Liver (tissue), 3 donors: ENCODE measurements at regions not wholly inside any gene's neighbourhood (a gene's known extent, or its start where the extent isn't known, plus 50 kb on each side); places are given as distances from the start of the nearest gene placed in this dataset.

Experiments used
- GABPA ChIP-seq, 2 donors: IDR thresholded peaks in 1 of 2; conservative IDR thresholded peaks in 1 of 2; 2 replicates each; pipeline ENCODE4 v1.6.1; 2016; ENCODE audit warnings: antibody characterized with exemption in 2 of 2, mild to moderate bottlenecking in 1 of 2, moderate library complexity in 1 of 2
- HNF4A ChIP-seq, 2 donors: conservative IDR thresholded peaks; 2 replicates each; pipeline ENCODE4 v1.6.1; 2016; ENCODE audit warnings: antibody characterized with exemption in 2 of 2, mild to moderate bottlenecking in 2 of 2
- HNF4G ChIP-seq: IDR thresholded peaks from 2 replicates; pipeline ENCODE4 v1.6.1; 2016; ENCODE audit warnings: antibody characterized with exemption
- JUND ChIP-seq, 2 donors: IDR thresholded peaks; 2 replicates each; pipeline ENCODE4 v1.6.1; 2016; ENCODE audit warnings: antibody characterized with exemption in 2 of 2
- RAD21 ChIP-seq, 2 donors: IDR thresholded peaks; 2 replicates each; pipeline ENCODE4 v1.6.1; 2016; ENCODE audit warnings: antibody characterized with exemption in 2 of 2, mild to moderate bottlenecking in 2 of 2
- RXRA ChIP-seq, 2 donors: IDR thresholded peaks; 2 replicates each; pipeline ENCODE4 v1.6.1; 2017 to 2018; ENCODE audit warnings: antibody characterized with exemption in 2 of 2, mild to moderate bottlenecking in 1 of 2
- SP1 ChIP-seq: IDR thresholded peaks from 2 replicates; pipeline ENCODE4 v1.6.1; 2018; ENCODE audit warnings: antibody characterized with exemption, mild to moderate bottlenecking
- TAF1 ChIP-seq: conservative IDR thresholded peaks from 2 replicates; pipeline ENCODE4 v1.6.1; 2016; ENCODE audit warnings: antibody characterized with exemption, mild to moderate bottlenecking
- YY1 ChIP-seq: IDR thresholded peaks from 2 replicates; pipeline ENCODE4 v1.6.1; 2016; ENCODE audit warnings: antibody characterized with exemption, mild to moderate bottlenecking
- TF ChIP-seq, protein P1 (sequence below): fragments of 150-350 bp; IDR thresholded peaks from 2 replicates; pipeline ENCODE4 v1.5.1; 2017; ENCODE audit warnings: improper control_type of control experiment, low read depth, low read length; ENCODE audit not compliant: missing input control
- TF ChIP-seq, protein P2 (sequence below): IDR thresholded peaks from 2 replicates; pipeline ENCODE4 v1.6.1; 2016; ENCODE audit warnings: antibody characterized with exemption, mild to moderate bottlenecking
- donor health status: healthy.
- donor health status: healthy.

DNA sequence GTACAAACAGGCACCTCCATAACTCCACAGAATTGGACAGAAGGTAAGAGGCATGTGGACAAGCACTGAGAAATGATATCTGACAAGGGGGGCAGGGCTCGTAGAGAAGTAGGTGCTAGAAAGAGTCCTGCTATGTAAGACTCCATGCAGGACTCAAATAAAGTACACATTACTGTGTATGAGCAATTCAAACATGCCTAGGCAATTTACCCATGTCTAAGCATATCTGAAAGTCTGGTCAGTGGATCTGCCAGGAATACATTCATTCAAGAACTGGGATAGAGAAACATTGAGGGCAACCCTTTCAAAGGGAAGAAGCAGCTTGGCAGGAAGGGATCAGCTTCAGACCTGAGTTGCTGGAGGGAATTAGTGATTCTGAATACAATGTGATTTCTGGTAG, 174.1 kb upstream of the MCTP2 start:
- TF ChIP-seq, protein P1, sequence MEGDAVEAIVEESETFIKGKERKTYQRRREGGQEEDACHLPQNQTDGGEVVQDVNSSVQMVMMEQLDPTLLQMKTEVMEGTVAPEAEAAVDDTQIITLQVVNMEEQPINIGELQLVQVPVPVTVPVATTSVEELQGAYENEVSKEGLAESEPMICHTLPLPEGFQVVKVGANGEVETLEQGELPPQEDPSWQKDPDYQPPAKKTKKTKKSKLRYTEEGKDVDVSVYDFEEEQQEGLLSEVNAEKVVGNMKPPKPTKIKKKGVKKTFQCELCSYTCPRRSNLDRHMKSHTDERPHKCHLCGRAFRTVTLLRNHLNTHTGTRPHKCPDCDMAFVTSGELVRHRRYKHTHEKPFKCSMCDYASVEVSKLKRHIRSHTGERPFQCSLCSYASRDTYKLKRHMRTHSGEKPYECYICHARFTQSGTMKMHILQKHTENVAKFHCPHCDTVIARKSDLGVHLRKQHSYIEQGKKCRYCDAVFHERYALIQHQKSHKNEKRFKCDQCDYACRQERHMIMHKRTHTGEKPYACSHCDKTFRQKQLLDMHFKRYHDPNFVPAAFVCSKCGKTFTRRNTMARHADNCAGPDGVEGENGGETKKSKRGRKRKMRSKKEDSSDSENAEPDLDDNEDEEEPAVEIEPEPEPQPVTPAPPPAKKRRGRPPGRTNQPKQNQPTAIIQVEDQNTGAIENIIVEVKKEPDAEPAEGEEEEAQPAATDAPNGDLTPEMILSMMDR, result no peak
- TF ChIP-seq HNF4A (conservative IDR thresholded peaks at IDR 0.05), result no peak
- no peak for TF ChIP-seq YY1
- TF ChIP-seq TAF1, result no peak
- no peak for TF ChIP-seq SP1
- no peak for TF ChIP-seq RXRA (IDR thresholded peaks at IDR 0.05)
- TF ChIP-seq JUND (IDR thresholded peaks at IDR 0.05), result no peak
- no peak for TF ChIP-seq HNF4G
- TF ChIP-seq, protein P2, sequence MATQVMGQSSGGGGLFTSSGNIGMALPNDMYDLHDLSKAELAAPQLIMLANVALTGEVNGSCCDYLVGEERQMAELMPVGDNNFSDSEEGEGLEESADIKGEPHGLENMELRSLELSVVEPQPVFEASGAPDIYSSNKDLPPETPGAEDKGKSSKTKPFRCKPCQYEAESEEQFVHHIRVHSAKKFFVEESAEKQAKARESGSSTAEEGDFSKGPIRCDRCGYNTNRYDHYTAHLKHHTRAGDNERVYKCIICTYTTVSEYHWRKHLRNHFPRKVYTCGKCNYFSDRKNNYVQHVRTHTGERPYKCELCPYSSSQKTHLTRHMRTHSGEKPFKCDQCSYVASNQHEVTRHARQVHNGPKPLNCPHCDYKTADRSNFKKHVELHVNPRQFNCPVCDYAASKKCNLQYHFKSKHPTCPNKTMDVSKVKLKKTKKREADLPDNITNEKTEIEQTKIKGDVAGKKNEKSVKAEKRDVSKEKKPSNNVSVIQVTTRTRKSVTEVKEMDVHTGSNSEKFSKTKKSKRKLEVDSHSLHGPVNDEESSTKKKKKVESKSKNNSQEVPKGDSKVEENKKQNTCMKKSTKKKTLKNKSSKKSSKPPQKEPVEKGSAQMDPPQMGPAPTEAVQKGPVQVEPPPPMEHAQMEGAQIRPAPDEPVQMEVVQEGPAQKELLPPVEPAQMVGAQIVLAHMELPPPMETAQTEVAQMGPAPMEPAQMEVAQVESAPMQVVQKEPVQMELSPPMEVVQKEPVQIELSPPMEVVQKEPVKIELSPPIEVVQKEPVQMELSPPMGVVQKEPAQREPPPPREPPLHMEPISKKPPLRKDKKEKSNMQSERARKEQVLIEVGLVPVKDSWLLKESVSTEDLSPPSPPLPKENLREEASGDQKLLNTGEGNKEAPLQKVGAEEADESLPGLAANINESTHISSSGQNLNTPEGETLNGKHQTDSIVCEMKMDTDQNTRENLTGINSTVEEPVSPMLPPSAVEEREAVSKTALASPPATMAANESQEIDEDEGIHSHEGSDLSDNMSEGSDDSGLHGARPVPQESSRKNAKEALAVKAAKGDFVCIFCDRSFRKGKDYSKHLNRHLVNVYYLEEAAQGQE, result no peak
- TF ChIP-seq RAD21 (IDR thresholded peaks at IDR 0.05), result no peak
- no peak for TF ChIP-seq GABPA (IDR thresholded peaks at IDR 0.05 in 1 of 2, conservative IDR thresholded peaks at IDR 0.05 in 1 of 2)
